Smooth muscle cell of the brain vasculature (primary cell): ENCODE measurements at regions not wholly inside any gene's neighbourhood (a gene's known extent, or its start where the extent isn't known, plus 50 kb on each side); places are given as distances from the start of the nearest gene placed in this dataset.
"Not testable (repeated sequence)": the region's sequence is repeated elsewhere in the genome, so short reads cannot be mapped to it uniquely, and the experiment has no call there.

ENCODE experiments used
- DNase-seq: peaks from one replicate; pipeline ENCODE4 v3.0.0-alpha.2; 2012; ENCODE audit warnings: low read depth, low spot score

- DNase-seq, result no peak
Measured at GRCh38 chr7:119256446-119257131, 1016.4 kb upstream of the KCND2 start.

- not testable (repeated sequence) for DNase-seq
Measured at GRCh38 chr7:119266790-119267189, 1006.2 kb upstream of the KCND2 start.

- DNase-seq, result peak; percentile 24
Measured at GRCh38 chr7:119270045-119270464, 1002.9 kb upstream of the KCND2 start.

- no peak for DNase-seq
Measured at GRCh38 chr7:119270644-119271043, 1002.3 kb upstream of the KCND2 start.

GRCh38 chr7:119271147-119271779 lies 1001.7 kb upstream of the KCND2 start:
- no peak for DNase-seq

- DNase-seq, result no peak
Measured at GRCh38 chr7:119281181-119281846, 991.7 kb upstream of the KCND2 start.

GRCh38 chr7:119283353-119283752 lies 989.6 kb upstream of the KCND2 start:
- no peak for DNase-seq

GRCh38 chr7:119288416-119288815 lies 984.6 kb upstream of the KCND2 start:
- DNase-seq, result no peak

GRCh38 chr7:119300341-119300740 lies 972.6 kb upstream of the KCND2 start:
- not testable (repeated sequence) for DNase-seq

- no peak for DNase-seq
Measured at GRCh38 chr7:119320316-119320715, 952.7 kb upstream of the KCND2 start.

GRCh38 chr7:119329715-119330114 lies 943.3 kb upstream of the KCND2 start:
- no peak for DNase-seq

- no peak for DNase-seq
Measured at GRCh38 chr7:119335405-119335804, 937.6 kb upstream of the KCND2 start.

GRCh38 chr7:119341822-119342221 lies 931.2 kb upstream of the KCND2 start:
- DNase-seq, result no peak

- no peak for DNase-seq
Measured at GRCh38 chr7:119343289-119343688, 929.7 kb upstream of the KCND2 start.

GRCh38 chr7:119344466-119344865 lies 928.5 kb upstream of the KCND2 start:
- DNase-seq, result no peak

GRCh38 chr7:119348491-119348890 lies 924.5 kb upstream of the KCND2 start:
- DNase-seq, result no peak

- no peak for DNase-seq
Measured at GRCh38 chr7:119350334-119350733, 922.6 kb upstream of the KCND2 start.

- DNase-seq, result no peak
Measured at GRCh38 chr7:119351320-119351719, 921.7 kb upstream of the KCND2 start.

GRCh38 chr7:119374436-119374835 lies 898.5 kb upstream of the KCND2 start:
- DNase-seq, result no peak

GRCh38 chr7:119377861-119378260 lies 895.1 kb upstream of the KCND2 start:
- DNase-seq, result no peak

GRCh38 chr7:119382726-119383125 lies 890.2 kb upstream of the KCND2 start:
- DNase-seq, result no peak

- no peak for DNase-seq
Measured at GRCh38 chr7:119395024-119395423, 878.0 kb upstream of the KCND2 start.

- DNase-seq, result no peak
Measured at GRCh38 chr7:119397156-119397555, 875.8 kb upstream of the KCND2 start.
